ENCODE measurements at regions not wholly inside any gene's neighbourhood (a gene's known extent, or its start where the extent isn't known, plus 50 kb on each side); places are given as distances from the start of the nearest gene placed in this dataset.

DNA sequence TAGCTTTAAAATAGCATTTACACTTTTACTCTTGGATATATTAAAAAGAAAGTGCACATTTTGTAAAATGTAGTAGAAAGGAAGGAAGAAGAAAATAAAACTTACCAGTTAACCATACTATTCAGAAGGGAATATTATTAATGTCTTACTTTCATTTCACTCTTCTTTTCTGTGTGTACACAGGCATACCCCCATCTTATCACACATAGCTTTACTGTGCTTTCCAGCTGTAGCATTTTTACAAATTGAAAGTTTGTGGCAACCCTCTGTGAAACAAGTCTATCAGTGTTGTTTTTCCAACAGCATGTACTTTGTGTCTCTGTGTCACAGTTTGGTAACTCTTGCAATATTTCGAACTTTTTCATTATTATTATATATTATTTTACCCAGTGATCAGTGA is 314.5 kb downstream of the UTRN start:
- TF ChIP-seq, protein P1, sequence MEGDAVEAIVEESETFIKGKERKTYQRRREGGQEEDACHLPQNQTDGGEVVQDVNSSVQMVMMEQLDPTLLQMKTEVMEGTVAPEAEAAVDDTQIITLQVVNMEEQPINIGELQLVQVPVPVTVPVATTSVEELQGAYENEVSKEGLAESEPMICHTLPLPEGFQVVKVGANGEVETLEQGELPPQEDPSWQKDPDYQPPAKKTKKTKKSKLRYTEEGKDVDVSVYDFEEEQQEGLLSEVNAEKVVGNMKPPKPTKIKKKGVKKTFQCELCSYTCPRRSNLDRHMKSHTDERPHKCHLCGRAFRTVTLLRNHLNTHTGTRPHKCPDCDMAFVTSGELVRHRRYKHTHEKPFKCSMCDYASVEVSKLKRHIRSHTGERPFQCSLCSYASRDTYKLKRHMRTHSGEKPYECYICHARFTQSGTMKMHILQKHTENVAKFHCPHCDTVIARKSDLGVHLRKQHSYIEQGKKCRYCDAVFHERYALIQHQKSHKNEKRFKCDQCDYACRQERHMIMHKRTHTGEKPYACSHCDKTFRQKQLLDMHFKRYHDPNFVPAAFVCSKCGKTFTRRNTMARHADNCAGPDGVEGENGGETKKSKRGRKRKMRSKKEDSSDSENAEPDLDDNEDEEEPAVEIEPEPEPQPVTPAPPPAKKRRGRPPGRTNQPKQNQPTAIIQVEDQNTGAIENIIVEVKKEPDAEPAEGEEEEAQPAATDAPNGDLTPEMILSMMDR (IDR thresholded peaks at IDR 0.05): no peak
- no peak for TF ChIP-seq ZFX (IDR thresholded peaks at IDR 0.05; ENCODE audit: borderline replicate concordance)

Measured in 22Rv1 (cell line).